T follicular helper cell (primary cell): ENCODE measurements at regions not wholly inside any gene's neighbourhood (a gene's known extent, or its start where the extent isn't known, plus 50 kb on each side); places are given as distances from the start of the nearest gene placed in this dataset.

ENCODE experiments used
- DNase-seq: peaks from one replicate; pipeline ENCODE4 v3.0.0-alpha.2; 2020; ENCODE audit warnings: low read depth

DNA sequence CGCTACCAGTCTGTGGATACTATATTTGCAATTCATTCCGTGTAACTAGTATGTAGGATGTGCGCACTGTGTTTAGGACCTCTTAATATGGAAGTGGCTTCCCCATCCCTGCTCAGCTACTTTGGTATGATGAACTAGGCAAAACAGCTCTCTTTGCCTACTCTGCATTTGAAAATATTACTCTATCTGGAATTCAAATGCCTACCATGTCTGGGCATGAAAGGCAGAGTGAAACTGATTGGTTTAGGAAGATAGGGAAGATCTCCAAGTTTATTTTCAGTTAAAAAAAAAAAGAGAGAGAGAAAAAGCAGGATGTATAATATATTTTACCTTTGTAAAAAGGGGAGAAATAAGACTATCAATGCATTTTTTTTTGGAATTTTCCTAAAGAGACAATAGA is 74.1 kb upstream of the ELL2 start:
- DNase-seq = no peak

- no peak for DNase-seq
Observed at GRCh38 chr5:96033116-96033515, 71.5 kb upstream of the ELL2 start.

DNA sequence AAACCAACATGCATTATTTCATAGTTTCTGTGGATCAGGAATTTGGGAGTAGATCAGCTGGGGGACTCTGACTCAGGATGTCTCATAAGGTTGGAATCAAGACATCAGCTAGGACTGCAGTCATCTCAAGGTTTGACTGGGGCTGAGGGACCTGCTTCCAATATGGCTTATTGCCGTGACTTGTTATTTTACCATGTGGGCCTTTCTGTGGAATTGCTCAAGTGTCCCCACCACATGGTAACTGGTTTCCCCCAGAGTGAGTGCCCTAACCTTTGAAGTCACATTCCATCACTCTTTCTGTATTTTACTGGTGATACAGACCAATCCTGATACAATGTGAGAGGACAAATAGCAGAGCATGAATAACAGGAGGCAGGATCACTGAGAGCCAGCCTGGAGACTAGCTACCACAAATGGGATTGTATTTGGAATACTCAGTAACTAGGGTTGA is 70.2 kb upstream of the ELL2 start:
- no peak for DNase-seq

DNA sequence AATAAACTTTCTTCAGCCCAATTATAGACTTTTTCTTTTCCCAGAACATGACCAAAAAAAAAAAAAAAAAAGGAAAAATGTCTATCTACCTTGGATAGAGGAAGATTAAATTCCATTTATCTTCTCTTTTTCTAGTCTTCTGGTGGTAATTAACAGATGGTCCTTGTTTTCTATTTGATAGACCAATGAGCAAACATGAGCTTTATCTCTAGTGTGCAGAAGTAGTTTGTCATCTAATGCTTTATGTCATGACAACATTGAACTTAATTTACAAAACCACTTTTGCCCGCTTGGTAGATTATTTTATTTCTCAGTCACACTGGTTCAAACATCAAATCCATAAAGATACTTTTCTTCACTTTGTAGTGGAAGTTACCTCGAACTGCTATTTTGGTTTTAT is 69.5 kb upstream of the ELL2 start:
- no peak for DNase-seq

- no peak for DNase-seq
Observed at GRCh38 chr5:96026406-96027041, 64.9 kb upstream of the ELL2 start.

- DNase-seq = no peak
Observed at GRCh38 chr5:96024683-96025475, 63.2 kb upstream of the ELL2 start.

DNA sequence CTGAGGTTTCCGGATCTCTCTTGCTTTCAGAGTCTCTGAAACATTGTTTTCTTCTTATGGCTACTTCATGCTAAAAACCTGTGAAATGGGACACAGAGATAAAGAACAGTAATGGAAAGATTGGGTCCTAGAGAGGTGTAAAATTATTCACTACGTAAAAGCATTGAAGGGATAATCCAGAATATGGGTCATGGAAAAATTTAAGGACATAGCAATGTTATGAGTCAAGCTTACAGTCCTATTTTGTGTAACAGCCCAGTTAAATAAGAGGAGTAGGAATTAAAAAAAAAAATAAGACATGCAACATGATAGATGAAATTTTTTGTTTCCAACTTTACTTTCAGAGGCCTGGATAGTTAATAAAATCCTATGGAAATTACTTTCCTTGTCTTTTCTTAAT is 61.9 kb upstream of the ELL2 start:
- no peak for DNase-seq

DNA sequence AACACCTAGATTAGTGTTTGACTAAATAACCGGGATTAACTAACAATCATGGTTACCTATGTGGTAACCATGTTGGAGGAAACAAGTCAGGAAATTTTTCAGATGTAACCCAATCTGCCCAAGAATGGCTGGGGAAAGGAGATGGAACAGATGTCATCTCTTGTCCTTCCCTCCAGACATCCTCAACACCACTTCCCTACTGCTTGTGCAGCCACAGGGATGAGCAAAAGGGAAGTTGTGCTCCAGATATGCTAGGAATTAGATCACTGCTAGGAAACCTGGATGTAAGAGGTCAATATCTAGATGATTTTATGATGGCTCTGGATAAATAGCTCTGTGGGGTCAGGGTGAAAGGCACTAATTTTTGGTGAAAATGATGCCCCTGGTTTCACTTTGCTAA is 61.3 kb upstream of the ELL2 start:
- DNase-seq = no peak

- DNase-seq = no peak
Observed at GRCh38 chr5:96017951-96018350, 56.3 kb upstream of the ELL2 start.

GRCh38 chr5:96016216-96016615 is 54.6 kb upstream of the ELL2 start:
- no peak for DNase-seq

GRCh38 chr5:96015709-96016108 is 54.1 kb upstream of the ELL2 start:
- no peak for DNase-seq

GRCh38 chr5:96014395-96014794 is 52.7 kb upstream of the ELL2 start:
- no peak for DNase-seq

GRCh38 chr5:96013254-96013653 is 51.6 kb upstream of the ELL2 start:
- no peak for DNase-seq

DNA sequence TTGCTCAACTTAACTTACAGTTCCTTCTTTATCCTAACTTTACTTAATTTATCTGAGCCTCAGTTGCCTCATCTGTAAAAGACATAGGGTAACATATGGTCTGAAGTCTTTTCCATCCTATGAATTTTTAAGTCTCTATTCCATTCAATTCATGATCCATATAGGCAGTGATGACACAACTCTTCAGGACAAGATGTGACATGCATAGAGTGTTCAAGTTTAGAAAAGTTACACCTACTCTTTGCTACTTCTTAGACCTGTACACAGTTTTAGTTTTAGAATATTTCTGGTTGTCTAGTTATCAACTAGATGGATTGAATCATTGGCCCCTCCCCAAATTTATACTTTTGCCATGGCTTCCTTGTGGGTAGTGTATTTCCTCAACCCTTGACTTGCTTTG is 50.7 kb upstream of the ELL2 start:
- no peak for DNase-seq
